ENCODE measurements at regions not wholly inside any gene's neighbourhood (a gene's known extent, or its start where the extent isn't known, plus 50 kb on each side); places are given as distances from the start of the nearest gene placed in this dataset.

DNA sequence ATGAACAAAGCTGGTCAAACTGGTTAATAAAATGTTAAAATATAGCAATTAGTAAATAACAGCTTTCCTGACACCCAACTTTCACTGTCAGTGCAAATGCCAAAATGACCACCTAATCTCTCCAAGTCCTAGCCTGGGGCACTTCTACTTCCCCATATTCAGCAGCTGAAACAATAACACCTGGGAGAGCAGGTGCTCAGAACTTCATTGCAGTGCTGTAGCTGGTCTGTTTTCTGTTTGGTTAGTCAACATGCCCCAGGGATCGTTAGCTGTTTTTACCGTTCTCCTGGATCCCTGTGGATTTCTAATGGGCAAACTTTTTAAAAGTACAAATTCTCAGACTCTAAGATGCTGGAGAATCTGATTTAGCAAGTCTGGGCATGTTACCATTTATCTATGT lies 759.7 kb downstream of the GALC start:
- no peak overlapping the region for H3K4me3 ChIP-seq (ENCODE audit: insufficient read depth, low read depth, low read length, poor library complexity, severe bottlenecking)
- H3K27ac ChIP-seq (ENCODE audit: insufficient read depth, low read length, poor library complexity, severe bottlenecking), result no peak overlapping the region
- no peaks in the 10 kb centered on the region for H3K36me3 ChIP-seq (ENCODE audit: control insufficient read depth, insufficient read depth, low read length)
- no peaks in the 10 kb centered on the region for H3K27me3 ChIP-seq (replicated peaks; ENCODE audit: control insufficient read depth, insufficient read depth, low read length, poor library complexity, severe bottlenecking)
- no peak for DNase-seq
- no peaks in the 10 kb centered on the region for H3K9me3 ChIP-seq (ENCODE audit: control insufficient read depth, low read length)
- no peaks in the 10 kb centered on the region for H3K4me1 ChIP-seq (ENCODE audit: control insufficient read depth, insufficient read depth, low read length, poor library complexity, severe bottlenecking)

DNA sequence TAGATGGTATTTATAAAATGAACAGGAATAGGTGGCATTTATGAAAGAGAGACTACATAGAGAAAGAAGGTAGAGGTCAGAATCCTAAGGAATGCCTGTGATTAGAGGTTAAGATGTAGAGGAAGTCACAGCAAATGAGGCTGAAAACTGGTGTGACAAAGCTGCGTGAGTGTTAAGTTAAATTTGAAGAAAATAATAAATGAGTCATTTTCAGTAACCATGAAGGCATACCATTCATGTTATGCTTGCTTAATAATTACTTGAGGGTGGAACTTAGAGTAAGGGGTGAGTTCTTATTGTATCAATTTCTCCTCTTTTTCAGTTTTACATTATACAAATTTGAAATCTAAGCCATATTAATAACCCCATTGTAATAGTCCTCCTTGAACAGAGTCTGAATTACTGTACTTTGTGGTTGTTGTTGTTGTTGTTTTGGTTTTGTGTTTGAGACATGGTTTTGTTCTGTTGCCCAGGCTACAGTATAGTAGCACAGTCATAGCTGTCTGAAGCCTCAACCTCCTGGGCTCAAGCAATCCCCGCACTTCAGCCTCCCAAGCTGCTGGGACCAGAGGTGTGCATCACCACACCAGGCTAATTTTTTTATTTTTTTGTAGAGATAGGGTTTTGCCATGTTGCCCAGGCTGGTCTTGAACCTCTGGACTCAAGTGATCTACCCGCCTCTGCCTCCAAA lies 761.5 kb downstream of the GALC start:
- DNase-seq, result no peak

DNA sequence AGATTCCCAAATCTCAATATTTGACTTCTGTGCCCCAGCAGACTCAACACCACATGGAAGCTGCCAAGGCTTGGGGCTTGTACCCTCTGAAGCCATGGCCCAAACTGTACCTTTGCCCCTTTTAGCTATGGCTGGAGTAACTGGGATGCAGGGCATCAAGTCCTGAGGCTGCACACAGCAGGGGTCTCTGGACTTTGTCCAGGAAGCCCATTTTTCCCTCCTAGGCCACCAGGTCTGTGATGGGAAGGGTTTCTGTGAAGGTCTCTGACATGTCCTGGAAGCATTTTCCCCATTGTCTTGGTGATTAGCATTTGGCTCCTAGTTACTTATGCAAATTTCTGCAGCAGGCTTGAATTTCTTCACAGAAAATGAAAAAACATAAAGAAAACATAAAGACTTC lies 762.3 kb downstream of the GALC start:
- no peak overlapping the region for H3K4me3 ChIP-seq (ENCODE audit: insufficient read depth, low read depth, low read length, poor library complexity, severe bottlenecking)
- no peak overlapping the region for H3K27ac ChIP-seq (ENCODE audit: insufficient read depth, low read length, poor library complexity, severe bottlenecking)
- no peaks in the 10 kb centered on the region for H3K4me1 ChIP-seq (ENCODE audit: control insufficient read depth, insufficient read depth, low read length, poor library complexity, severe bottlenecking)
- no peaks in the 10 kb centered on the region for H3K27me3 ChIP-seq (replicated peaks; ENCODE audit: control insufficient read depth, insufficient read depth, low read length, poor library complexity, severe bottlenecking)
- no peaks in the 10 kb centered on the region for H3K9me3 ChIP-seq (ENCODE audit: control insufficient read depth, low read length)
- H3K36me3 ChIP-seq (ENCODE audit: control insufficient read depth, insufficient read depth, low read length), result no peaks in the 10 kb centered on the region
- DNase-seq, result no peak

More for the DNA sequence above, 761.5 kb downstream of the GALC start:
- no peaks in the 10 kb centered on the region for H3K4me1 ChIP-seq (ENCODE audit: control insufficient read depth, insufficient read depth, low read length, poor library complexity, severe bottlenecking)
- H3K27me3 ChIP-seq (replicated peaks; ENCODE audit: control insufficient read depth, insufficient read depth, low read length, poor library complexity, severe bottlenecking), result no peaks in the 10 kb centered on the region
- no peak overlapping the region for H3K27ac ChIP-seq (ENCODE audit: insufficient read depth, low read length, poor library complexity, severe bottlenecking)
- no peak overlapping the region for H3K4me3 ChIP-seq (ENCODE audit: insufficient read depth, low read depth, low read length, poor library complexity, severe bottlenecking)
- no peaks in the 10 kb centered on the region for H3K36me3 ChIP-seq (ENCODE audit: control insufficient read depth, insufficient read depth, low read length)
- no peaks in the 10 kb centered on the region for H3K9me3 ChIP-seq (ENCODE audit: control insufficient read depth, low read length)

DNA sequence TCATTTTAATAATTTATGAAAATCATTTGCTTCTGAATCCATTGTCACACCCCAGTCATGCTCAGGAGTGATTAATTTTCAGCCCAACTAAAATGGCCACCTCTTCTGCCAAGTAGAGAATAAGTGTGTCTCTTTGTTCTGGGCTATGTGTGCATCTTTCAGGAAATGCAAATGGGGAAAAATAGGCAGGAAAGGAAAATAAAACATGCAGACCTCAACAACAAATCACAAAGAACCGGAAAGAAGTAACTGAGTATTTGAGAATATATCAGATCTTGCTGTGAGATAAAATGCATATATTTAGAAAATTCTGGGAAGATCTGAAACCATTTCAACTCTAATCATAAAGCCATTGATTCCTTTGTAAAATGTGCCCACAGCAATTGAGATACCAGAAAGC lies 763.9 kb downstream of the GALC start:
- H3K4me1 ChIP-seq (ENCODE audit: control insufficient read depth, insufficient read depth, low read length, poor library complexity, severe bottlenecking), result no peaks in the 10 kb centered on the region
- H3K36me3 ChIP-seq (ENCODE audit: control insufficient read depth, insufficient read depth, low read length), result no peaks in the 10 kb centered on the region
- H3K4me3 ChIP-seq (ENCODE audit: insufficient read depth, low read depth, low read length, poor library complexity, severe bottlenecking), result no peak overlapping the region
- no peak overlapping the region for H3K27ac ChIP-seq (ENCODE audit: insufficient read depth, low read length, poor library complexity, severe bottlenecking)
- H3K27me3 ChIP-seq (replicated peaks; ENCODE audit: control insufficient read depth, insufficient read depth, low read length, poor library complexity, severe bottlenecking), result no peaks in the 10 kb centered on the region
- no peaks in the 10 kb centered on the region for H3K9me3 ChIP-seq (ENCODE audit: control insufficient read depth, low read length)
- no peak for DNase-seq

DNA sequence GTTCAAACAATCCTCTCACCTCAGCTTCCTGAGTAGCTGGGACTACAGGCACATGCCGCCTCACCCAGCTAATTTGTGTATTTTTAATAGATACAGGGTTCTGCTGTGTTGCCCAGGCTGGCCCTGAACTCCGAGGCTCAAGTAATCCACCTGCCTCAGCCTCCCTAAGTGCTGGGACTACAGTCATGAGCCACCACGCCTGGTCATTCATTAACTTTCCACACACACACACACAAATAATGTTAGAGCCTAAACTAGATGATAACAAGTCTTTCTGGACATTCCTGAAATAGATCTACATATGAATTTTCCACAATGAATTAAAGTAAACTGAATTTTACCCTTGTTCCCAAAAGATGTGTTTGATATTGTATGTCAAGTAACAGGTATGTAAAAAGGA lies 776.0 kb downstream of the GALC start:
- no peaks in the 10 kb centered on the region for H3K9me3 ChIP-seq (ENCODE audit: control insufficient read depth, low read length)
- H3K4me3 ChIP-seq (ENCODE audit: insufficient read depth, low read depth, low read length, poor library complexity, severe bottlenecking), result no peak overlapping the region
- H3K27ac ChIP-seq (ENCODE audit: insufficient read depth, low read length, poor library complexity, severe bottlenecking), result no peak overlapping the region
- no peaks in the 10 kb centered on the region for H3K27me3 ChIP-seq (replicated peaks; ENCODE audit: control insufficient read depth, insufficient read depth, low read length, poor library complexity, severe bottlenecking)
- no peaks in the 10 kb centered on the region for H3K4me1 ChIP-seq (ENCODE audit: control insufficient read depth, insufficient read depth, low read length, poor library complexity, severe bottlenecking)
- no peaks in the 10 kb centered on the region for H3K36me3 ChIP-seq (ENCODE audit: control insufficient read depth, insufficient read depth, low read length)
- DNase-seq, result no peak

DNA sequence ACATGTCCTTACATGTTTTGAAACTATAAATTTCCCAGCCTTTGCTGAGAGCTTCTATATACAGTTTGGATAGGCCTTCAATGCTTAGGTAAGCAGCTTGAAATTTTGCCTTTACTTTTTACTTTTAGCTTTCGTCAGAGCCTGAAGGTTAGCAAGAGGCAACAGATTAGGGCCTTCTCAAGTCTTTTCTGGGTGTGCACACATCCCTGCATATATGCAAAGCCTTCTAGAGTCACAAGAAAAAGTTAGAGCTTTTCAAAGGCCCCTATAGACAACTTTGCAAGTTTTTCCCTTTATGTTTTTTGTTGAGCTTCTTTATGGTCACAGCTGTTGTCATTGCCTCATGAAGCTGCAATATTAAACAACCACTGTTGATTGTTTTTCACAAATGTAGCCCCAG lies 778.4 kb downstream of the GALC start:
- no peaks in the 10 kb centered on the region for H3K36me3 ChIP-seq (ENCODE audit: control insufficient read depth, insufficient read depth, low read length)
- H3K4me1 ChIP-seq (ENCODE audit: control insufficient read depth, insufficient read depth, low read length, poor library complexity, severe bottlenecking), result no peaks in the 10 kb centered on the region
- no peak overlapping the region for H3K4me3 ChIP-seq (ENCODE audit: insufficient read depth, low read depth, low read length, poor library complexity, severe bottlenecking)
- DNase-seq, result no peak
- H3K27ac ChIP-seq (ENCODE audit: insufficient read depth, low read length, poor library complexity, severe bottlenecking), result no peak overlapping the region
- H3K27me3 ChIP-seq (replicated peaks; ENCODE audit: control insufficient read depth, insufficient read depth, low read length, poor library complexity, severe bottlenecking), result no peaks in the 10 kb centered on the region
- no peaks in the 10 kb centered on the region for H3K9me3 ChIP-seq (ENCODE audit: control insufficient read depth, low read length)

DNA sequence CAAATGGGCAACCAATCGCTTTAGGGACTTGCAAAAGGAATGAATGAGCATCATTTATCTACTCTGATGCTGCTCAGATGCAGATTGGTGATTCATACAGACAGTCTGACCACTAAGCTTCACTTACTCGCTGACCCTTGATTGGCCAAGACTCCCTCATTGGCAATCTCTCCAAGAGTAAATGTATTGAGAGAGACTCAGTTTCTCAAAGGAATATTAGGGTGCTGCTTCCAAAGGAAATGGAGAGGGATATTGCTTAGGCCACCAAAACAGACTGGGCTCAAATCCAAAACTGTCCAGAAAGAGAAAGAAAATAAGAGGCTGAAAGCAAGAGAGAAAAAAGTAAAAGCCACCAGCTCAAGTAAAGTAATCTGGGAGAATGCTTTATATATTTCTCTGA lies 785.2 kb downstream of the GALC start:
- no peak for DNase-seq
- H3K4me3 ChIP-seq (ENCODE audit: insufficient read depth, low read depth, low read length, poor library complexity, severe bottlenecking), result no peak overlapping the region
- H3K27me3 ChIP-seq (replicated peaks; ENCODE audit: control insufficient read depth, insufficient read depth, low read length, poor library complexity, severe bottlenecking), result no peaks in the 10 kb centered on the region
- H3K36me3 ChIP-seq (ENCODE audit: control insufficient read depth, insufficient read depth, low read length), result no peaks in the 10 kb centered on the region
- no peaks in the 10 kb centered on the region for H3K9me3 ChIP-seq (ENCODE audit: control insufficient read depth, low read length)
- H3K27ac ChIP-seq (ENCODE audit: insufficient read depth, low read length, poor library complexity, severe bottlenecking), result no peak overlapping the region
- H3K4me1 ChIP-seq (ENCODE audit: control insufficient read depth, insufficient read depth, low read length, poor library complexity, severe bottlenecking), result no peaks in the 10 kb centered on the region

DNA sequence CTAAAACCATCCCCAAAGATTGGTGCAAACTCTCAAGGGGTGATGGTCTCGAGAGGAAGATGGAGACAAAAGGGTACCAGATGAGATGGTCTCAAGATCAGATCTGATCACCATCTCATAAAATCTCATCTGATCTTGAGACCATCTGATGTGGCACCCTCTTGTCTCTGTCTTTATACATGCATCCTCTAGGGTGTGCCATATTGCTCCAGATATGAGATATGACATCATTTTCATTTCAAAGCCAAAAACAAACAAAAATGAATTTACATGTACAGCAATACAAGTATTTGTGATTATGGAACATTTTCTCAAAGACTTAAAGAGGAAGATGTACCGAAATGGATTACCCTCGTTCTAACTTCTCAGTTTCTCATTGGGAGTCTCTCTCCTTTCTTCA lies 787.2 kb downstream of the GALC start:
- Histone ChIP-seq H3K4me3 (ENCODE audit: insufficient read depth, low read depth, low read length, poor library complexity, severe bottlenecking) (no peak overlapping the region), H3K4me1 (ENCODE audit: control insufficient read depth, insufficient read depth, low read length, poor library complexity, severe bottlenecking) (no peaks in the 10 kb centered on the region), H3K9me3 (ENCODE audit: control insufficient read depth, low read length) (no peaks in the 10 kb centered on the region), H3K36me3 (ENCODE audit: control insufficient read depth, insufficient read depth, low read length) (no peaks in the 10 kb centered on the region), H3K27ac (ENCODE audit: insufficient read depth, low read length, poor library complexity, severe bottlenecking) (no peak overlapping the region), H3K27me3 (replicated peaks; ENCODE audit: control insufficient read depth, insufficient read depth, low read length, poor library complexity, severe bottlenecking) (no peaks in the 10 kb centered on the region)
- DNase-seq, result no peak

DNA sequence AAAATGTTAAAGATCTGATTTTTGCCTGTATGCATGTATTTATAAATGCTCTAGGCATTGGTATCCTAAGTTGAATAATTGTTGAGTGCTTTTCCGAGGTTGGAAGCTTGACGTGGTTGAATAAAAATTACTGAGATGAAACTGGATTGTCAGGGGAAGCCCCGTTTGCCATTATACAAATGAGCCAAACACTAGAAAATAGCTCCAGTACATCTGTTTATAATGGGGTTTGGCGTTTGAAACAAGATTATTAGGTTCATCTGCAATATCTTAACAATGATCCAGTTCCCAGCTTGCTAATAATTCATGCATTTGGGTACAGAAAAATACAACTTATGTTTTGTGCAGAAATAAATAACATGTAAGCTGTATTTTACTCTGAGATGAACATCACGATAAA lies 789.6 kb downstream of the GALC start:
- Histone ChIP-seq H3K36me3 (ENCODE audit: control insufficient read depth, insufficient read depth, low read length) (no peaks in the 10 kb centered on the region), H3K4me3 (ENCODE audit: insufficient read depth, low read depth, low read length, poor library complexity, severe bottlenecking) (no peak overlapping the region), H3K4me1 (ENCODE audit: control insufficient read depth, insufficient read depth, low read length, poor library complexity, severe bottlenecking) (no peaks in the 10 kb centered on the region), H3K27ac (ENCODE audit: insufficient read depth, low read length, poor library complexity, severe bottlenecking) (no peak overlapping the region), H3K27me3 (replicated peaks; ENCODE audit: control insufficient read depth, insufficient read depth, low read length, poor library complexity, severe bottlenecking) (no peaks in the 10 kb centered on the region), H3K9me3 (ENCODE audit: control insufficient read depth, low read length) (no peaks in the 10 kb centered on the region)
- no peak for DNase-seq

DNA sequence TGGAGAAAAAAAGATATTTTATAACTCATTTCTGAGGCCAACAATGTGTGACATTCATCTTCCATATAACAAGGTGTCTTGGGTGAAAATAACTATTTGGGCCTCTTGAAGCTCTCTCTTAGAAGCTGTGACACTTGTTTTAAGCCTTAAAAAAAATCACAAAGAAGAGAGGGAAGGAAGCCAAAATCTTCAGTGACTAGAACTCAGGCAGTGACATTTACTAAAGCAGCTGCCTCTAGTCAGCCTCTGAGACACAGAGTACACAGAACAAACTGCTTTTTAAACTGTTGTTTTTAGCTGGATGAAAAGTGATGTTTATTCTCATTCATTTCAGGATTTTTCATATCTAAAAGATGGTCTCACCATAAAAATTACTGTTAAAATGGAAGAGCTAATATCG lies 793.6 kb downstream of the GALC start:
- DNase-seq, result no peak
- Histone ChIP-seq H3K4me3 (ENCODE audit: insufficient read depth, low read depth, low read length, poor library complexity, severe bottlenecking) (no peak overlapping the region), H3K4me1 (ENCODE audit: control insufficient read depth, insufficient read depth, low read length, poor library complexity, severe bottlenecking) (no peaks in the 10 kb centered on the region), H3K36me3 (ENCODE audit: control insufficient read depth, insufficient read depth, low read length) (no peaks in the 10 kb centered on the region), H3K27ac (ENCODE audit: insufficient read depth, low read length, poor library complexity, severe bottlenecking) (no peak overlapping the region), H3K27me3 (replicated peaks; ENCODE audit: control insufficient read depth, insufficient read depth, low read length, poor library complexity, severe bottlenecking) (no peaks in the 10 kb centered on the region), H3K9me3 (ENCODE audit: control insufficient read depth, low read length) (no peaks in the 10 kb centered on the region)
